ENCODE measurements at regions not wholly inside any gene's neighbourhood (a gene's known extent, or its start where the extent isn't known, plus 50 kb on each side); places are given as distances from the start of the nearest gene placed in this dataset.

DNA sequence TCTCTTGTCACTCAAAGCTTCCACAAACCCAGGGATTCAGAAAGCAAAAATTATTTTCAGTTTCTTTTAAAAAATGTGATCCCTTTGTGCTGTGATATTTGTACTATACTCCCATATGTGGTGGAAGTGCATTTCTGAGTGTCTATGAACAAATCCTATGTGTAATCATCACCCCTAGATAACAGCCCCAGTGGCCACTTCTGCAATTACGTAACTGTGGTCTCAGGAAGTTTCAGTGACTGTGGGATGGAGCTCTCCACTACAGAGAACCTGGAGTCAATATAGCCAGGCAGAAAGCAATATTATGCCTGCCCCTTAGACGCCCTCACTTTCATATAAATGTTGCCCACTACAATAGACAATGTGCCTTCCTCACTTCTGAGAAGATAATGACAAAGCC is 1101.7 kb upstream of the GHITM start:
- TF ChIP-seq, protein P1, sequence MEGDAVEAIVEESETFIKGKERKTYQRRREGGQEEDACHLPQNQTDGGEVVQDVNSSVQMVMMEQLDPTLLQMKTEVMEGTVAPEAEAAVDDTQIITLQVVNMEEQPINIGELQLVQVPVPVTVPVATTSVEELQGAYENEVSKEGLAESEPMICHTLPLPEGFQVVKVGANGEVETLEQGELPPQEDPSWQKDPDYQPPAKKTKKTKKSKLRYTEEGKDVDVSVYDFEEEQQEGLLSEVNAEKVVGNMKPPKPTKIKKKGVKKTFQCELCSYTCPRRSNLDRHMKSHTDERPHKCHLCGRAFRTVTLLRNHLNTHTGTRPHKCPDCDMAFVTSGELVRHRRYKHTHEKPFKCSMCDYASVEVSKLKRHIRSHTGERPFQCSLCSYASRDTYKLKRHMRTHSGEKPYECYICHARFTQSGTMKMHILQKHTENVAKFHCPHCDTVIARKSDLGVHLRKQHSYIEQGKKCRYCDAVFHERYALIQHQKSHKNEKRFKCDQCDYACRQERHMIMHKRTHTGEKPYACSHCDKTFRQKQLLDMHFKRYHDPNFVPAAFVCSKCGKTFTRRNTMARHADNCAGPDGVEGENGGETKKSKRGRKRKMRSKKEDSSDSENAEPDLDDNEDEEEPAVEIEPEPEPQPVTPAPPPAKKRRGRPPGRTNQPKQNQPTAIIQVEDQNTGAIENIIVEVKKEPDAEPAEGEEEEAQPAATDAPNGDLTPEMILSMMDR (IDR thresholded peaks at IDR 0.05; ENCODE audit: control extremely low read depth, extremely low read depth, low read depth, missing control alignments): no peak
- ChIA-PET POLR2A (no interaction called here), CTCF (interaction anchor here (0.8 to 1.5 kb wide), 3 partner anchors 11 to 834 kb away, joined by 3 to 5 read pairs (median 3); no protein-coding TSS in a partner anchor)
- DNase-seq (ENCODE audit: extremely low spot score): no peak

DNA sequence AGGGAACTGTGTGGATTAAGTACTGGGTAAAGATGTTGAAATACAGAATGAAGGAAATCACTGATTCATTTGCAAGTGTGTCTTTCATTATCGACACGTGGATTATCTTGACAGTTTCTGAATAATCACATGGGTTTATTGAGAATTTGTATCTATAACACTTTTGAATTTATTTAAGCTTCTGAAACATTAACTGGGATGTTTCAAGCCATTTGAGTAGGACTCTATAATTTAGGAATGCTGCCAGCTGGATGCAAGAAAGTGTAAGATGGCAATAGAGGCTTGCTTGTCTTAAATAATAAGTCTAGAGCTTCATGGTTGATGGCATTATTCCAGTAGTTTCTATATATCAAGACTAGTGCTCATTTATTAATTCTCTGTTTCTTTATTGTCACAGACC is 1100.7 kb upstream of the GHITM start:
- TF ChIP-seq, protein P1 (IDR thresholded peaks at IDR 0.05; ENCODE audit: control extremely low read depth, extremely low read depth, low read depth, missing control alignments): no peak
- no peak for DNase-seq (ENCODE audit: extremely low spot score)
- CTCF ChIA-PET: interaction anchor here (1.2 kb wide), 1 partner anchor 833 kb away, joined by 3 read pairs; no protein-coding TSS in a partner anchor
- POLR2A ChIA-PET: no interaction called here

DNA sequence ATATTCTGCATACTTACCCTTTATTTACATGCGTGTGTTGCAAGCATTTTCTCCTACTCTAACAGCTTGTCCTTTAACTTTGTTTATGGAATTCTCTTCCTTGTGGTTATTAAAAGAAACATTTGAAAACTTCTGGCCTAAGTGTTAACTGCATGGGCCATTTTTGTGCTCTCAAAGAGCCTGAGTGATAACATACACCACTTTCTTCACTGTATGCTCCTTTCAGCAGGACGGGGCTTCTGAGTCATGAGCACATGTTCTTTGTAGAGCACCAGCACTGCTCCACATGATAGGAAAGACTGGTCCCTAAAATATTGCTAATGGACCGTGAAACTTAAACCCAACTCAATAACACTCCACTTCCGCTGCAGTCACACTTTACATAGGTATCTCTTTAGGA is 1093.6 kb upstream of the GHITM start:
- ChIA-PET POLR2A (no interaction called here), CTCF (interaction anchor here (1.5 kb wide), 1 partner anchor 9 kb away, joined by 4 read pairs; no protein-coding TSS in a partner anchor)
- no peak for DNase-seq (ENCODE audit: extremely low spot score)
- TF ChIP-seq, protein P1 (IDR thresholded peaks at IDR 0.05; ENCODE audit: control extremely low read depth, extremely low read depth, low read depth, missing control alignments): no peak

DNA sequence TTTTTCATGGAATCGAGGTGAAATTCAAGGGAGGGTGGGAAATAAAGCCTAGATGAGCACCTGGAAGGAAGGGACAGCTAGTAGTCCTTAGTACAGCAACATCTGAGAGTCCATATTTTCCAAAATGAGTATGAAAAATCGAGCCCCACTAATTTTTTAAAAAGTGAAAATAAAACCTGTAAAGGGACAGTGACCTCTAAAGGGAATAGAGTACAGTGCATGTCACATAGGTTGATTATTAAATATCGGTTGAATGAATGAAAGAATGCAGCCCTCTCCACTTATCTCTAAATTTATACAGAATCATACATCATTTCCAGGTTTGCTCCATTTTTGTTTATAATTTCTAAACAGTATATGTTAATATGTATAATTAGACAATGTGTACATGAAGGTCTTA is 1088.5 kb upstream of the GHITM start:
- CTCF ChIA-PET: no interaction called here
- DNase-seq (ENCODE audit: extremely low spot score): no peak
- TF ChIP-seq, protein P1 (IDR thresholded peaks at IDR 0.05; ENCODE audit: control extremely low read depth, extremely low read depth, low read depth, missing control alignments): no peak
- POLR2A ChIA-PET: no interaction called here

DNA sequence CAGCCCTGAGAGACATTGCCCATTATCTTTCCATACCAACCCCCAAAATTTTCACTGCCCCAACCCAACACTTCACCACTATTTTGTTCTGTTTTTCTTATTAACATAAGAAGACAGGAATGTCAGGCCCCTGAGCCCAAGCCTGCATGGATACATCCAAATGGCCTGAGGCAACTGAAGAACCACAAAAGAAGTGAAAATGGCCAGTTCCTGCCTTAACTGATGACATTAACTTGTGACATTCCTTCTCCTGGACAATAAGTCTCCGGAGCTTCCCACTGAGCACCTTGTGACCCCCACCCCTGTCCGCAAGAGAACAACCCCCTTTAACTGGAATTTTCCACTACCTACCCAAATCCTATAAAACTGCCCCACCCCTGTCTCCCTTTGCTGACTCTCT is 1076.4 kb upstream of the GHITM start:
- DNase-seq (ENCODE audit: extremely low spot score): no peak
- TF ChIP-seq, protein P1 (IDR thresholded peaks at IDR 0.05; ENCODE audit: control extremely low read depth, extremely low read depth, low read depth, missing control alignments): no peak
- ChIA-PET POLR2A (no interaction called here), CTCF (no interaction called here)

DNA sequence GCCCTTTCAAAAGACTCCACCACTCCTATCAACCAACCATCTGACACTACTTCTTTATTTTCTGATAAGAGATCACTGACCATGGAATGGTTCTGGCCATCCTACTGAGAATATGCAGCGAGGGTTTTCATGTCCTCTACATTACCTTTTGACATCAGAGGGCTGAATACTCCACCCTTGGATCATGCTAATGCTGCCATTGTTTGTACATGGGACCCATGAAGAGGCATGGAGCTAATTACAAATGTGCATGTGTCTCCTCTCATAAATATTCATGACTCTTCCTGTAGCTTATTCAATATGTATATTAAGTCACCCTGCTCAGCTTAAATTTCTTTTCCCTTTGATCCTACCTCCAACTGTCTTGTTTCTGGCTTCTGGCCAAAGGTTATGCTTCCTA is 1065.8 kb upstream of the GHITM start:
- TF ChIP-seq, protein P1 (IDR thresholded peaks at IDR 0.05; ENCODE audit: control extremely low read depth, extremely low read depth, low read depth, missing control alignments): no peak
- CTCF ChIA-PET: no interaction called here

More for the DNA sequence above, 1065.8 kb upstream of the GHITM start:
- DNase-seq (ENCODE audit: extremely low spot score): no peak
- POLR2A ChIA-PET: no interaction called here

Measured in GM10248 (cell line).